ENCODE measurements at regions not wholly inside any gene's neighbourhood (a gene's known extent, or its start where the extent isn't known, plus 50 kb on each side); places are given as distances from the start of the nearest gene placed in this dataset.

DNA sequence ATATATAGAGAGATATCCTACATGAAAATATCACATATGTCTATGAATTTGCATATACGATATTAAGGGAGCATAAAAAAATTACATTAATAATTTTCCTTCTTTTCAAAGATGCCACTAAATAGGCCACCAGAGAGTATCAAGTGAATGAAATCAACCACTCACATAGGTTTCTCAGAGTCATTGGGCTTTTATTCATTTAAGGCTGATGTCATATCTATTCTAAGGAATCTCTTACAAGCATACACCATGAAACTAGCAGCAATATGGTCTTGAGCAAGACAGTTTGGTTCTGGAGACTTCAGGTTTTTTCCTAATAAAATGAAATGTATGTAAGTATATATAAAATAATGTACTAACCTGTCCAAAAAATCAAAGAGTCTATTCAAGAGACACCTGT lies 420.4 kb downstream of the PLA2G4A start:
- TF ChIP-seq, protein P1, sequence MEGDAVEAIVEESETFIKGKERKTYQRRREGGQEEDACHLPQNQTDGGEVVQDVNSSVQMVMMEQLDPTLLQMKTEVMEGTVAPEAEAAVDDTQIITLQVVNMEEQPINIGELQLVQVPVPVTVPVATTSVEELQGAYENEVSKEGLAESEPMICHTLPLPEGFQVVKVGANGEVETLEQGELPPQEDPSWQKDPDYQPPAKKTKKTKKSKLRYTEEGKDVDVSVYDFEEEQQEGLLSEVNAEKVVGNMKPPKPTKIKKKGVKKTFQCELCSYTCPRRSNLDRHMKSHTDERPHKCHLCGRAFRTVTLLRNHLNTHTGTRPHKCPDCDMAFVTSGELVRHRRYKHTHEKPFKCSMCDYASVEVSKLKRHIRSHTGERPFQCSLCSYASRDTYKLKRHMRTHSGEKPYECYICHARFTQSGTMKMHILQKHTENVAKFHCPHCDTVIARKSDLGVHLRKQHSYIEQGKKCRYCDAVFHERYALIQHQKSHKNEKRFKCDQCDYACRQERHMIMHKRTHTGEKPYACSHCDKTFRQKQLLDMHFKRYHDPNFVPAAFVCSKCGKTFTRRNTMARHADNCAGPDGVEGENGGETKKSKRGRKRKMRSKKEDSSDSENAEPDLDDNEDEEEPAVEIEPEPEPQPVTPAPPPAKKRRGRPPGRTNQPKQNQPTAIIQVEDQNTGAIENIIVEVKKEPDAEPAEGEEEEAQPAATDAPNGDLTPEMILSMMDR (conservative IDR thresholded peaks at IDR 0.05; ENCODE audit: low read depth, low read length), result no peak
- H3K4me3 ChIP-seq (ENCODE audit: low read length), result no peak overlapping the region
- no peak for DNase-seq (ENCODE audit: low read depth)

DNA sequence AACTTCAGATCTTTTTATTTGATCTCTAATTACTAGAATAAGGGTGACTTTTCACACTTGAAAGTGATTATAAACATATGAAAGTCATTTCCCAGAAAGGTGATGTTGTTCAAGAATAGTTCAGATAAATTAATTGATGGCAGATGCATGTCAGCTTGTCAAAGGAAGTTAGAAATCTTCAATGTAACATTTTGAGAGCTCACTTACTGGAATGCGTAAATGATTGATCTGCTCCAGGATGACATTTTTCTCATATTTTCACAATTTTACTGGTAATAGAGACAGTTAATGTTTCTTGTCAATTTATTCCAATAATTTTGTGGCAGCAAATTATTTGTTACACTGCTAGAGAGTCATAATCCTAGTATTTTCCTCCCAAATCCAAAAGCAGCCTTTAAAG lies 424.2 kb downstream of the PLA2G4A start:
- DNase-seq (ENCODE audit: low read depth), result no peak
- TF ChIP-seq, protein P1 (conservative IDR thresholded peaks at IDR 0.05; ENCODE audit: low read depth, low read length), result no peak
- no peak overlapping the region for H3K4me3 ChIP-seq (ENCODE audit: low read length)

DNA sequence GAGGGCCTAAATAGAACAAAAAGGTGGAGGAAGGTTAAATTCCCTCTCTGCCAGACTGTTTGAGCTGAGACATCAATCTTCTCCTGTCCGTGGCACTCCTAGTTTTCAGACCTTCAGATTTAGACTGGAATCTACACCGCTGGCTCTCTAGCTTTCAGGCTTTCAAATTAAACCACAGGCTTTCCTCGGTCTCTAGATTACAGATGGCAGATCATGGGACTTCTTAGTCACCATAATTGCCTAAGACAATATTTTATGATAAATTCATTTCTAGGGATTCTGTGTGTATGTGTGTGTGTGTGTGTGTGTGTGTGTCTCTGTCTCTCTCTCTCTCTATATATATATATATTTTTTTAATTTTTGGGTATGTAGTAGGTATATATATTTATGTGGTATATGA lies 428.7 kb downstream of the PLA2G4A start:
- TF ChIP-seq, protein P1 (conservative IDR thresholded peaks at IDR 0.05; ENCODE audit: low read depth, low read length), result no peak
- no peak overlapping the region for H3K4me3 ChIP-seq (ENCODE audit: low read length)
- no peak for DNase-seq (ENCODE audit: low read depth)

DNA sequence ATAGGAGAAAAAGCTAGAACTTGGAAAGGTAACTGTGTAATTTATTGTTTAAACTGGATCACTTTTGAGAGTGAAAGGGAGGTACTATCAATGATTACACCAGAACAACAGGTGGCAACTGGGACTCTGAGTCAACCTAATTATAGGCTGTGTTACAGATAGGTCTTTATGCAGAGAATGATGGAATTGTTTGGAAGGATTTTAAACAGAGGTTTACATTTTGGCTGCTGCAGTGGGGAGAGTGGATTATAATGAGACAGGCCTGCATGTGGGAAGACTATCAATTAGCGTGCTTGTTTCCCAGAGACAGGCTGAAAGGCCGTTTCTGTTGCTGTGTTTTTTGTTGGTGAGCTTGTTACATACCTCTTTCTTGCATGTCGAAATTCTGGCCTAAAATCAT lies 432.9 kb downstream of the PLA2G4A start:
- TF ChIP-seq, protein P1 (conservative IDR thresholded peaks at IDR 0.05; ENCODE audit: low read depth, low read length), result no peak
- peak; percentile 15 for DNase-seq (ENCODE audit: low read depth)
- H3K4me3 ChIP-seq (ENCODE audit: low read length), result no peak overlapping the region

DNA sequence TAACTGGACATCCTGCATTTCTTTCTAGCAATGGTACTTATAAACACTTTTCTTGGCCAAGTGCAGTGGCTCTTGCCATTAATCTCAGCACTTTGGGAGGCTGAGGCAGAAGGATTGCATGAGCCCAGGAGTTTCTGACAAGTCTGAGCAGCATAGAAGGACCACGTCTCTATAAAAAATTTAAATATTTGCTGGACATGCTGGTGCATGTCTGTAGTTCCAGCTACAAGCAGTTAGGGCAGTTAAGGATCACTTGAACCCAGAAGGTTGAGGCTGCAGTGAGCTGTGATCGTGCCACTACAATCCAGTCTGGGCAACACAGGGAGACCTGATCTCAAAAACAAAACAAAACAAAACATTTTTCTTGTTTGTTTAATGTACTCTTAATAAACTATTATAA lies 434.0 kb downstream of the PLA2G4A start:
- TF ChIP-seq, protein P1 (conservative IDR thresholded peaks at IDR 0.05; ENCODE audit: low read depth, low read length), result no peak
- DNase-seq (ENCODE audit: low read depth), result no peak
- H3K4me3 ChIP-seq (ENCODE audit: low read length), result no peak overlapping the region

DNA sequence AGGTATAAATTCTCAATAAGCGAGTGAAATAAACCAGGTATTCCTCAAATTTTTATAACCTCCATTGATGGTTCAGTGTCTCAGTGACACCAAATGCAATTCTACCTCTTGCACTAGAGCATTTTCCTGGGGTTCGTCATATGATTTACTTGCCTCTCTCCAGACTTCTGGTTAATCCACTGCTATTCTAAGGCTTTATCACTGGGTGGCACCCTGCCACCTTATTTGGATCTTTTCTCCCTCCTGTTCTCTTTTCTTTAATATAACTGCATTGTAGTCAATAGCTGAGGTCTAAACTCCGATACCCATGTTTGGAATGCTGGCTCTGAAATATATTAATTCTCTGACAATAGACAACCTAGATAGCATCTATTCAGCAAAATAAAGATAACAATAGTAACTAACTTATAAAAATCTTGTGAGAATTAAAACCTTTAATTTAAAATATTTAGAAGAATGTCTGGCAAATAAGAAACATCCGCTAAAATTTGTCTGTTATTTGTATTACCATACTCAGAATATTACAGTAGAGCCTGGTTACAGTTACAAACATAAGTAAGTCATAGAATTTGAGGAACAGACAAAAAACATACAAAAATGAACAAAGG lies 436.4 kb downstream of the PLA2G4A start:
- DNase-seq (ENCODE audit: low read depth), result peak; percentile 57
- no peak overlapping the region for H3K4me3 ChIP-seq (ENCODE audit: low read length)
- TF ChIP-seq, protein P1 (conservative IDR thresholded peaks at IDR 0.05; ENCODE audit: low read depth, low read length), result peak; percentile 67

DNA sequence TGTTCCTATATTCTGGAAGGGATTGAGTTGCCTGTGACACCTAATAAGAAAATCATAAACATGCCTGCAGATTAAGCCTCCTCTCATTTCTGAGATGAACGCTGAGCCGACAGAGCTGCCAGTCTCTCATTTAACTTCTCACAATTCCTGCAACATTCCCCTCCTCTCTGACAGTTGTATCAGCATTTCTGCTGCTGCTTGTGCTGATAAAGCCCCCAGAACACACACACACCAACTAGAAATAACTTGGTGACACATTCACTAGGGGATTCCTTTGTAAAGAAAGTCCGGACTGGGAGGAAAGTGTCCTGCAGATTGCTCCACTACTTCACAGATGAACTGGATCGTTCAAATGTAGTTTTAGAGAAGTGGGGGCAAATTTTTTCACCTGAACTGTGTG lies 437.3 kb downstream of the PLA2G4A start:
- no peak for DNase-seq (ENCODE audit: low read depth)
- TF ChIP-seq, protein P1 (conservative IDR thresholded peaks at IDR 0.05; ENCODE audit: low read depth, low read length), result no peak
- H3K4me3 ChIP-seq (ENCODE audit: low read length), result no peak overlapping the region

Data from retinal pigment epithelial cell (primary cell).